ENCODE measurements at regions not wholly inside any gene's neighbourhood (a gene's known extent, or its start where the extent isn't known, plus 50 kb on each side); places are given as distances from the start of the nearest gene placed in this dataset.

DNA sequence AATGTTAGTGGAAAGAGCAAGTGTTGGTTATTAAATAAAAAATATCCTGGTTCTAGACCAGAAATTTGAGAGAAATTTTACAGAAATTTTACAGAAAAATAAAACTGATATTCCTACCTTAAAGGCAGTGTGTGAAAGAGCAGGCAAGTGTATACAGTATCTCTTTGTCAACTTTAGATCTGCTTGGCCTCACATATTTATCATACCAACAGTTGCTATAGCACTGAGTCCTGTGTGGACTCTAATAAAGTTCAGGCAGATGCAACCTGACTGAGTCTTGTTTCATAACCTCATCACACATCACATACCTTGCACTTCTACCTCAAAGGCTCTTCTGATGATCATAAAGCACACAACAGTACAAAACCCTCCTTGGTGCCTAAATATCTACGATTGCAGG, 552.4 kb upstream of the PCDH15 start:
- no peak for DNase-seq

DNA sequence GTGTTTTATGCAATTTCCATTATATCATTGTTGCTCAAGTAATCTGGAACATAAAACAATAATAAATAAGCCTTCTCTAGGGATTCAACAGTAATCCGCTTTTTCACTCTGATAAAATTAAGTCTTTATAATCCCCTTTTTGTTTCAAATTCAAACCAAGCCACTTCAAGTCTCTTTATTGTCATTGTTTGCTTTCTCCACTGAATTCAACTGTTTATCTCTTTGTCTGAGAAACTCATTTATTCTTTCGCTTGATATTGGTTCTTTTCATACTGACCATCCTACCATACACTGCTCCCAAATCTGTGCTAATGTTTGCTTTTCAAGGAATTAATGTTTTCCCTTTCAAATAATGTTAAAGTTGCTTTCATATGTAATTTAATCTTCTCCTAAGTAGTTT, 550.4 kb upstream of the PCDH15 start:
- no peak for DNase-seq

DNA sequence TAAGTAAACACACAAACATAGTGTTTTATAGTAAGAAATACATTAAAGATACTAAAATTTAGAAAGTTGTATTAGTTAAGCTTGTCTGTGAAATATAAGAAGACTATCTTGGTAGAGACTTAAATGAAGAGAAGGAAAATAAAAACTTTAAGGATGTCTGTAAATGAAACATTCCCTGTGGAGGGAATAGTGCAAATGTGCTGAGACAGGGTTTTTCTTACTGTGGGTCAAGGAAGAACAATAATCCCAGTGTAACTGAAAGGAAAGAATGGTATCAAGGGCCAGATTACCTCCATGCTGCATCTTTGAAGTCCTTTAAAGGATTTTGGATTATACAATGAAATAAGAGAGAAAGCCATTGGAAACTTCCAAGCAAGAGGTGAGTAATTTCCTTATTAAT, 547.5 kb upstream of the PCDH15 start:
- DNase-seq: no peak

DNA sequence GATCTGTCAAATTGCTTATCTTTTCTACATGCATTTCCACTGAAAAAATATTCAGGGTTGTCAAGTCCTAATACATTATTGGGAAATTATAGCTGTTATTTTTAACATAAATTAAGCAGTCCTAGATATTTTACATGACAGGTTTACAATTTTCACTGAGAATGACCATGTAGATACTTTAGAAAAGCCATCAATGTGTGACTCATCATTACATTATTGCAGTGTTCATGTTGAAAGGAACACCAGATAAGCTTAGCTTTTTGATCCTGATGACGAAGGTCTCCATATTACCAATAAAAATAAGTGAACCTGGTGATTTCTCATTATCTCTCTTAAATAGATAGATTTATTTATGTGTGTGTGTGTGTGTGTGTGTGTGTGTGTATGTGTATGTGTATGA, 529.5 kb upstream of the PCDH15 start:
- DNase-seq: no peak

GRCh38 chr10:55329796-55330195, 528.8 kb upstream of the PCDH15 start:
- DNase-seq: no peak

DNA sequence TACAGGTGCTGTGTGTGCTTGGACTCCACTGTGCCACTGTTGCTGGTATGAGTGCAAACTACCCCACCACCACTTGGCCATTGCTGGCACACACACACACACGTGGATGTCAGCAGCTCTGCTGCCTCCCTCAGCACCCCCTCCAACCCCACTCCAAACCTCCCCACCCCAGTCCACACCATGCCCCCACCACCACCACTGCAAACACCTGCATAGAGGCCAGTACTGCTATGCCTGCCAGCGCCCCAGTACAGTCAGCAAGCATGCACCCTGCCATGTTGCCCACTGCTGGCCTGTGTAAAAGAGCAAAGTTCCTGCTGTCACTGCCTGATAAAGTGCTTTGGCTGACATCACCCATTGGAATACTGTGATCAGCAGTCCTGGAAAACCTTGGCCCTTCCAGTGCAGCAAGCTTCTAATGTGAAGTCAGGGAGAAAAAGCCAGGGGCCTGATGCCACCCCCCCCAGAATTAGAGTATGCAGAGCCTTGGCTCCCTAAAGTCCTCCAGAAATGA, 519.2 kb upstream of the PCDH15 start:
- no peak for DNase-seq

DNA sequence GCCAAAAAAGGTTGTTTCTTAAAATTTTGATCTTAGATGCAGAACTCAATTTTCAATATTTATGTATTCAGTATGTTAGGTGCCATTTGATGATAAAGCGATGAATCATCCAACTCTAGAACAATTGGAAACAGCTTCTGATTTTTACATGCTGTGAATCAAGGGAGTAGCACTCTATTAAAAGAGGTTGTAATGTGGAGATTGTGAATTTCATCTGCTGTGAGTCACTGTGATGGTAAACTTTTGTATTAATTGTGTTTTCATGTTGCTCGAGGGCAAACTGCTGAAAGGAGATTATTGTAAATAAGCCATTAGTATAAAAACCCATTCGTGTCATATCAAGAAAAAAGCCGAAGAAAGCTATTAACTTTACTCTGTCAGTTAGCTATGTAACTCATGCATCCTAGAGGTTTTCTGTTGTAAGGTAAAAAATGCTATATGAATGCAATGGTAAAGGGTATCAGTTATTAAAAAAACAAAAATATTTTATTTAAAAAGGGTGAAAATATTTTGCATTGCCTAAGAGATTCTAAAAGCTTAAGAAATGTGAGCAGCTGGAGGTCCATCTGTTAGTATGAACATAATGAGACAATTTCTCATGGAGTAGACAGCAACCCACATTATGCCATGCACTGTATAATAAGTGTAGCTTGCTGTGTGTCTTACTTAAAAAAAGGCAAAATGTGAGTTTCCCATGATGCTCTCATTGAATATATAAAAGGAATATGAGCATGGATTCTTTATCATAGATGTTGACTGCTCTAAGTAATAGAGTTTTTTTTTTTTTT, 511.0 kb upstream of the PCDH15 start:
- DNase-seq: no peak

- no peak for DNase-seq
Observed at GRCh38 chr10:55310143-55310542, 509.1 kb upstream of the PCDH15 start.

DNA sequence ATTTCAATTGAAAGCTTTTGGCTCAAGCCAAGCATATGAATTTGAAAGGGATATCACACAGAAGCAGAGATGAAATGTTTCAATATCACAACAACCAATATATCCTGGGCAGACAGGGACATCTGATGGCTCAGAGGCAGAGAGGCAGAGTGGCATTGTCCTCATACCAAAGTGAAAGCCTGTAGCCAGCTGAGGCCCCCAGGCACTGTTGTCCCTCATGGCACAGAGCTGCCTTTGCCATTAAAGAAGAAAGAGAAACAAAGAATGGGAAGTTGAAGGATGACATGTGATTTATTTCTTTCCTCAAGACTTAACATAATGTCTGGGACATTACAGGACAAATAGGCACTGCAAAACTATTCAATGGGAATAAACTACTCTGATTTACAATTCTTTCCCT, 504.3 kb upstream of the PCDH15 start:
- no peak for DNase-seq

GRCh38 chr10:55287346-55287745, 486.3 kb upstream of the PCDH15 start:
- DNase-seq: no peak

DNA sequence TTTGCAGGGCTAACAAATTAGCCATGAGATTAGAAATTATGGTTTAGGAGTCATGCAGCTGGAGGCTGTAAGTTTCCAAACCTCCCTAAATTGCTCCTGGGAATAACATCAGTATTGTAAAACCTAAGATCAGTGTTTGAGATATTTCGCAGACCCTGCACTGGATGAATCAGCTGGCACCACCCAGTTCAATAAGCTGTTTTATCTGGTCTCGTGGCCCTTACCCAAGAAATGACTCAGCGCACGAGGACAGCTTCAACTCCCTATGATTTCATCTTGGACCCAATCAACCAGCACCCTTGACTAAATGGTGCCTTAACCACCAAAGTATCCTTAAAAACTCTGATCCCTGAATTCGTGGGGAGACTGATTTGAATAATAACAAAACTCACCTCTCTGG, 482.0 kb upstream of the PCDH15 start:
- DNase-seq: no peak

DNA sequence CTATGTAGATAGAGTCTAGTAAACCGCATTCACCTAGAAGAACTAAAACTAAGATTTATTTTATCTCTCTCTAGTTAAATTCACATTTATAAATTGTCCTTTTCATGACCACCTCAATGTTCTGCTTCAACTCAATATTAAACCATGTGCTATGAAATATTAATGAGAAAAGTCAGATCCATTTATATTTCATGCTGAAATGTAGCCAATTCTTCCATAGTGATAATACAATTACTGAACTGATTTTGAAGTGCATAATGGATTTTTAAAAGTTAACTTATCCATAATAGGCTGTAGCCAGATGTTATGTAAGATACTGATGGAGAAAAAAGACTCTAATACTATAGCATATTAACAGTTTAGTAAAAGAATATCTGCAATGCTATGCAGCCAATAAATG, 479.7 kb upstream of the PCDH15 start:
- no peak for DNase-seq

GRCh38 chr10:55277549-55277948, 476.5 kb upstream of the PCDH15 start:
- DNase-seq: no peak

- DNase-seq: no peak
Observed at GRCh38 chr10:55274367-55274766, 473.3 kb upstream of the PCDH15 start.

DNA sequence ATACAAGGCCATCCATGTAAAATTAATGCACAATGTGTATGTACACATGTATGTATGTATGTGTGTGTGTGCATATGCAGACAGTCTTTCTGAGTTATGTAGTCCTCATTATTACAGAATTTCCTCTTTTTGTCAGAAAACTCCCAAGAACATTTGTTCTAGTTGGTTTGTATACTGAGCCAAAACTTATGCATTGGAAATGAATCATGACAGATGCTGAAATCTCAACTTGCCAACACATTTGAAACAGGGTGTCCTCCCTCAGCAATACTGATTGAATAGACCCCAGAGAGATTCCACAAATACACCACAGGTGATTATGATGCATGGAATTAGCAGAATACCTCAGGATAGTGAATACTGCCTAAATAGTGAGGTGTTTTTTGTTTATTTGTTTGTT, 472.9 kb upstream of the PCDH15 start:
- DNase-seq: no peak

GRCh38 chr10:55272886-55273285, 471.9 kb upstream of the PCDH15 start:
- DNase-seq: no peak

GRCh38 chr10:55266797-55267196, 465.8 kb upstream of the PCDH15 start:
- DNase-seq: no peak

DNA sequence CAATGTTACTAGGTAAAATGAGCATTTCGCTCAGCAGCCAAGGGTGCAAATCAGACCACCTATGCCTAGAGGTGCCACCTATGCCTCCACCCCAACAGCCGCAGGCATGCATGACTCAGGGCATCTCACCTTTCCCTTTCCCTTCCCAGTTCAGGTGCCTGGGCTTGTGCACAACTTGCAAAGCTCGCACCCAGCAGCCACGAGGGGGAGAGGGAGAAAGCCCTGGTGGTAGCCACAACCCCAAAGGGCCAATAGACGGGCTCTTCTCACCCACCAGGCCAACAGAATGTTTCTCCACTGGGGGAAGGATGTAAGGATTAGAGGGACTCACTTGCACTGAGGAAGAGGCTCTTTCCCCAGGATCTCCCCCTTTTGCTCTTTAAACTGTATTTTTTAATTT, 462.3 kb upstream of the PCDH15 start:
- no peak for DNase-seq

DNA sequence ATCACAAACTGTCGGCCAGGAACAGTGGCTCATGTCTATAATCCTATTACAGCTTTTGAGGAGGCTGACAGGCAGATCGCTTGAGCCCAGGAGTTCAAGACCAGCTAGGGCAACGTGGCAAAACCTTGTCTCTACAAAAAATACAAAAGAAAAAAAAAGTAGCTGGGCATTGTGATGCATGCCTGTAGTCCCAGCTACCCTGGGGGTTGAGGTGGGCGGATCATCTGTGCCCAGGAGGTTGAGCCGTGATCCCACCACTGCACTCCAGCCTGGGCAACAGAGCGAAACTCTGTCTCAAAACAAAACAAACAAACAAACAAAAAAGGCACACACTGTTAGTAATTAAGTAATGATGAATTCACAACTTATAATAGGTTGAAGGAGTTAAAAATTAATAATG, 441.5 kb upstream of the PCDH15 start:
- DNase-seq: no peak

DNA sequence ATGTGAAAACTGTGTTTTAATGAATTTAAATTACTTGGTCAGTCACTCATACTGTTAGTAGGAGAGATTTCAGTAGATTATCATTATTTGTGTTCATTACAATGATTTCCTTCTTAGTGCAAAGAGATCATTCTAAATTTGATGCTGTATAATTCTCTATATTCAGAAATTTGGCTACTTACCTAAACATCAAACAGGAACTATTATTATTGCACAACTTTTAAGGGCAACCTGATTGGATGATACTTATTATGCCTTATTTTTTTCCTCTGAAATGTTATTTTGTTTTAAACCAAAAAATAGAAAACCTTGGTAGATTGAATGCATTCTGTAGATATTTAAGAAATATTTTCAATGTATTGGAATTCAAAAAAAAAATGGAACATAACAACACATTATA, 436.4 kb upstream of the PCDH15 start:
- no peak for DNase-seq

DNA sequence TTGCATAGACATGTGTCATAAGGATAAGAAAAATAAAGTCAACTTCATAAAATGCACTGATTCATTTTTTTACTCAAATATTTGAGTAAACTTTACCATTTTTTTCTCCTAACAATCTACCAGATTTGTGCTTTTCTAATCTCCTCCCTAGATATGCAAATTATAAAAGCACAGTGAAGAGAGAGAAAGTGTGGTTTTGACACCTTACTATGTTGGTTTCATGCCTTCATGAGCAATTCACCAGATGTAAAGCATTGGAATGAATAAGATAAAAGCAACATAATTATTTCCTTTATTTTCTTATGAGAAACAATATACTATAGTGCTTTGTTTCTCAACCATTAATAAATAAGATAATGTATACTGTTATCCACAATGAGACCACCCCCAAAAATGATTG, 432.5 kb upstream of the PCDH15 start:
- no peak for DNase-seq

DNA sequence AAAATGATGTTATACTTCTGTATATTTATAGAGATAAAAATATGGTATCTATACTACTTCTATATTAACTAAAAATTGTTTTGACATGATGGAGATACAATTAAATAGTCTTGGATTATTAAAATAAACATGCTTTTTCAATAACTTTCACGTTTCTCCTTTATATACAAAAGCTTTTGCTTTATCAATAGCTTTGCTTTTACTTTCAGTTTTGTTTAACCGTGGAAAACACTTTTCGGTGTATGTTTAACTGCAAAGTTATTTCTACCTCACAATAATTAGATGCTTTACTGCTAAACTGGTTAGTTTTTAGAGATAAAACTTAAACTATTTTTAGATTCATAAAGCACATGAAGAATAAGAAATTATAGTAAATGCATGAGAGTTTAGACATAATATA, 432.1 kb upstream of the PCDH15 start:
- no peak for DNase-seq

GRCh38 chr10:55232553-55232952, 431.5 kb upstream of the PCDH15 start:
- DNase-seq: no peak

DNA sequence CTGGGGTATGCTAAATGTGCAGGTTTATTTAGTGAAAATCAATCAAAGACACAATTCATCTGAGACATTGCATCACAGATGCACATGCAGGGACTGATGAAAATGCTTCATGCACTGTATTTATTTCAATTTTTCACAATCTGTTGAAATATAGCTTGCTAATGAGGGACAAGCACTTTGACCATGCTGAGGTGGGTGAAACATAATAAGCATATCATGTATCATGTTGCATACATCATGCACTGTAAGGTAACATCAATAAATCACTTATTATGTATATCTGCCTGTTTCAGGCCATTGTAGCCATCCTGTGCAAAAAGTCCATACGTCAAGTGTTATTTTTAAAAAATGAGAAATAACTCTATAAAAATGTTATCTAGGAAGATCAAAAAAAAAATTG, 426.9 kb upstream of the PCDH15 start:
- no peak for DNase-seq

All from fibroblast of skin of right quadriceps (primary cell).